ENCODE measurements at regions not wholly inside any gene's neighbourhood (a gene's known extent, or its start where the extent isn't known, plus 50 kb on each side); places are given as distances from the start of the nearest gene placed in this dataset.

- no peak overlapping the region for H3K4me3 ChIP-seq (ENCODE audit: control insufficient read depth, low read depth, low read length)
- DNase-seq (ENCODE audit: low read depth), result no peak
- TF ChIP-seq, protein P1, sequence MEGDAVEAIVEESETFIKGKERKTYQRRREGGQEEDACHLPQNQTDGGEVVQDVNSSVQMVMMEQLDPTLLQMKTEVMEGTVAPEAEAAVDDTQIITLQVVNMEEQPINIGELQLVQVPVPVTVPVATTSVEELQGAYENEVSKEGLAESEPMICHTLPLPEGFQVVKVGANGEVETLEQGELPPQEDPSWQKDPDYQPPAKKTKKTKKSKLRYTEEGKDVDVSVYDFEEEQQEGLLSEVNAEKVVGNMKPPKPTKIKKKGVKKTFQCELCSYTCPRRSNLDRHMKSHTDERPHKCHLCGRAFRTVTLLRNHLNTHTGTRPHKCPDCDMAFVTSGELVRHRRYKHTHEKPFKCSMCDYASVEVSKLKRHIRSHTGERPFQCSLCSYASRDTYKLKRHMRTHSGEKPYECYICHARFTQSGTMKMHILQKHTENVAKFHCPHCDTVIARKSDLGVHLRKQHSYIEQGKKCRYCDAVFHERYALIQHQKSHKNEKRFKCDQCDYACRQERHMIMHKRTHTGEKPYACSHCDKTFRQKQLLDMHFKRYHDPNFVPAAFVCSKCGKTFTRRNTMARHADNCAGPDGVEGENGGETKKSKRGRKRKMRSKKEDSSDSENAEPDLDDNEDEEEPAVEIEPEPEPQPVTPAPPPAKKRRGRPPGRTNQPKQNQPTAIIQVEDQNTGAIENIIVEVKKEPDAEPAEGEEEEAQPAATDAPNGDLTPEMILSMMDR (conservative IDR thresholded peaks at IDR 0.05; ENCODE audit: control insufficient read depth, insufficient read depth, low read depth, low read length), result no peak
Observed at GRCh38 chr5:62684310-62684709, 105.7 kb downstream of the LRRC70 start.

GRCh38 chr5:62682059-62682458, 103.4 kb downstream of the LRRC70 start:
- TF ChIP-seq, protein P1 (conservative IDR thresholded peaks at IDR 0.05; ENCODE audit: control insufficient read depth, insufficient read depth, low read depth, low read length), result no peak
- no peak overlapping the region for H3K4me3 ChIP-seq (ENCODE audit: control insufficient read depth, low read depth, low read length)
- no peak for DNase-seq (ENCODE audit: low read depth)

GRCh38 chr5:62681117-62681850, 102.7 kb downstream of the LRRC70 start:
- H3K4me3 ChIP-seq (ENCODE audit: control insufficient read depth, low read depth, low read length), result no peak overlapping the region
- TF ChIP-seq, protein P1 (conservative IDR thresholded peaks at IDR 0.05; ENCODE audit: control insufficient read depth, insufficient read depth, low read depth, low read length), result no peak
- no peak for DNase-seq (ENCODE audit: low read depth)

GRCh38 chr5:62680121-62680520, 101.5 kb downstream of the LRRC70 start:
- TF ChIP-seq, protein P1 (conservative IDR thresholded peaks at IDR 0.05; ENCODE audit: control insufficient read depth, insufficient read depth, low read depth, low read length), result no peak
- no peak overlapping the region for H3K4me3 ChIP-seq (ENCODE audit: control insufficient read depth, low read depth, low read length)
- DNase-seq (ENCODE audit: low read depth), result no peak

Measured in fibroblast of mammary gland (primary cell).